ENCODE measurements at regions not wholly inside any gene's neighbourhood (a gene's known extent, or its start where the extent isn't known, plus 50 kb on each side); places are given as distances from the start of the nearest gene placed in this dataset.

DNA sequence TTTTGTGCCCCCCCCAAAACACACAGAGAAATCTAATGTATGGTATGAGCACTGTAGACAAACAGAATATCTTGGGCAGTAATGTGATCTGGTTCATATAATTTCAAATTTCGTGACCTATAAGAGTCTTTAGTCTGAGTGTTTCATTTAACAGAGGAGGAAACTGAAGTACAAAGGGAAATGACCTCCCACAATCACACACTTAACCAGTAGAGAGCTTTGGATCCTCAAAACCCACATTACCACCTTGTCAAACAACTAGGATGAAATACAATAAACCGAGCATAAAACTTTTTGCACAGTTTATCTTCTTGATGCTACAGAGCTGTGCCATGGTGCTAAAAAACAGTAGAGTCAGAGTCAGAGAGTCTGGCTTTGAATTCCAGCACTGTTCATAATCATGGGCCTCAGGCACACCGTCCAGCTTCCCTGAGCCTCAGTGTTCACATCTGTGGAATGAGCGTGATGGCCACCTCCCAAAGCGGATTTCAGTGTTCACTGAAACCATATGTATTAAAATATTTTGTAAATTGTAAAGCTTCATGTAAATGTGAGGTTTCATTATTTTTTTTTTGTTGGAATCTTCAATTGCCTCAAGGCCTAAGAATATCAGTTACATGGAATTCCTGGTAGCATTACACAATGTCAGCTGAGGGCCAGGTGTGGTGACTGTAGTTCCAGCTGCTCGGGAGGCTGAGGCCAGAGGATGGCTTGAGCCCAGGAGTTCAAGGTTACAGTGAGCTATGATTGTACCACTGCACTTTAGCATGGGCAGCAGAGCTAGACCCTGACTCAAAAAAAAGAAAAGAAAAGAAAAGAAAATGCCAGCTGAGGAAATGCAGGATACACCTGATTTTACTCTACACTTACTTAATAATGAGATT, 126.4 kb upstream of the FRY start:
- TF ChIP-seq NRF1 (IDR thresholded peaks at IDR 0.05; ENCODE audit: low read depth, low read length) = no peak
- TF ChIP-seq EZH2phosphoT487 (IDR thresholded peaks at IDR 0.05; ENCODE audit: borderline replicate concordance, low read depth) = no peak
- TF ChIP-seq, protein P1, sequence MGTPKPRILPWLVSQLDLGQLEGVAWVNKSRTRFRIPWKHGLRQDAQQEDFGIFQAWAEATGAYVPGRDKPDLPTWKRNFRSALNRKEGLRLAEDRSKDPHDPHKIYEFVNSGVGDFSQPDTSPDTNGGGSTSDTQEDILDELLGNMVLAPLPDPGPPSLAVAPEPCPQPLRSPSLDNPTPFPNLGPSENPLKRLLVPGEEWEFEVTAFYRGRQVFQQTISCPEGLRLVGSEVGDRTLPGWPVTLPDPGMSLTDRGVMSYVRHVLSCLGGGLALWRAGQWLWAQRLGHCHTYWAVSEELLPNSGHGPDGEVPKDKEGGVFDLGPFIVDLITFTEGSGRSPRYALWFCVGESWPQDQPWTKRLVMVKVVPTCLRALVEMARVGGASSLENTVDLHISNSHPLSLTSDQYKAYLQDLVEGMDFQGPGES (IDR thresholded peaks at IDR 0.05; ENCODE audit: low read depth, low read length) = no peak
- TF ChIP-seq FOXM1 (IDR thresholded peaks at IDR 0.05; ENCODE audit: low read depth) = no peak
- TF ChIP-seq, protein P2, sequence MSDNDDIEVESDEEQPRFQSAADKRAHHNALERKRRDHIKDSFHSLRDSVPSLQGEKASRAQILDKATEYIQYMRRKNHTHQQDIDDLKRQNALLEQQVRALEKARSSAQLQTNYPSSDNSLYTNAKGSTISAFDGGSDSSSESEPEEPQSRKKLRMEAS (IDR thresholded peaks at IDR 0.05; ENCODE audit: low read depth) = no peak
- TF ChIP-seq, protein P3, sequence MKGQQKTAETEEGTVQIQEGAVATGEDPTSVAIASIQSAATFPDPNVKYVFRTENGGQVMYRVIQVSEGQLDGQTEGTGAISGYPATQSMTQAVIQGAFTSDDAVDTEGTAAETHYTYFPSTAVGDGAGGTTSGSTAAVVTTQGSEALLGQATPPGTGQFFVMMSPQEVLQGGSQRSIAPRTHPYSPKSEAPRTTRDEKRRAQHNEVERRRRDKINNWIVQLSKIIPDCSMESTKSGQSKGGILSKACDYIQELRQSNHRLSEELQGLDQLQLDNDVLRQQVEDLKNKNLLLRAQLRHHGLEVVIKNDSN (IDR thresholded peaks at IDR 0.05; ENCODE audit: borderline replicate concordance, low read depth) = no peak
- TF ChIP-seq, protein P4, sequence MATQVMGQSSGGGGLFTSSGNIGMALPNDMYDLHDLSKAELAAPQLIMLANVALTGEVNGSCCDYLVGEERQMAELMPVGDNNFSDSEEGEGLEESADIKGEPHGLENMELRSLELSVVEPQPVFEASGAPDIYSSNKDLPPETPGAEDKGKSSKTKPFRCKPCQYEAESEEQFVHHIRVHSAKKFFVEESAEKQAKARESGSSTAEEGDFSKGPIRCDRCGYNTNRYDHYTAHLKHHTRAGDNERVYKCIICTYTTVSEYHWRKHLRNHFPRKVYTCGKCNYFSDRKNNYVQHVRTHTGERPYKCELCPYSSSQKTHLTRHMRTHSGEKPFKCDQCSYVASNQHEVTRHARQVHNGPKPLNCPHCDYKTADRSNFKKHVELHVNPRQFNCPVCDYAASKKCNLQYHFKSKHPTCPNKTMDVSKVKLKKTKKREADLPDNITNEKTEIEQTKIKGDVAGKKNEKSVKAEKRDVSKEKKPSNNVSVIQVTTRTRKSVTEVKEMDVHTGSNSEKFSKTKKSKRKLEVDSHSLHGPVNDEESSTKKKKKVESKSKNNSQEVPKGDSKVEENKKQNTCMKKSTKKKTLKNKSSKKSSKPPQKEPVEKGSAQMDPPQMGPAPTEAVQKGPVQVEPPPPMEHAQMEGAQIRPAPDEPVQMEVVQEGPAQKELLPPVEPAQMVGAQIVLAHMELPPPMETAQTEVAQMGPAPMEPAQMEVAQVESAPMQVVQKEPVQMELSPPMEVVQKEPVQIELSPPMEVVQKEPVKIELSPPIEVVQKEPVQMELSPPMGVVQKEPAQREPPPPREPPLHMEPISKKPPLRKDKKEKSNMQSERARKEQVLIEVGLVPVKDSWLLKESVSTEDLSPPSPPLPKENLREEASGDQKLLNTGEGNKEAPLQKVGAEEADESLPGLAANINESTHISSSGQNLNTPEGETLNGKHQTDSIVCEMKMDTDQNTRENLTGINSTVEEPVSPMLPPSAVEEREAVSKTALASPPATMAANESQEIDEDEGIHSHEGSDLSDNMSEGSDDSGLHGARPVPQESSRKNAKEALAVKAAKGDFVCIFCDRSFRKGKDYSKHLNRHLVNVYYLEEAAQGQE (IDR thresholded peaks at IDR 0.05; ENCODE audit: low read depth, low read length) = no peak
- TF ChIP-seq, protein P5, sequence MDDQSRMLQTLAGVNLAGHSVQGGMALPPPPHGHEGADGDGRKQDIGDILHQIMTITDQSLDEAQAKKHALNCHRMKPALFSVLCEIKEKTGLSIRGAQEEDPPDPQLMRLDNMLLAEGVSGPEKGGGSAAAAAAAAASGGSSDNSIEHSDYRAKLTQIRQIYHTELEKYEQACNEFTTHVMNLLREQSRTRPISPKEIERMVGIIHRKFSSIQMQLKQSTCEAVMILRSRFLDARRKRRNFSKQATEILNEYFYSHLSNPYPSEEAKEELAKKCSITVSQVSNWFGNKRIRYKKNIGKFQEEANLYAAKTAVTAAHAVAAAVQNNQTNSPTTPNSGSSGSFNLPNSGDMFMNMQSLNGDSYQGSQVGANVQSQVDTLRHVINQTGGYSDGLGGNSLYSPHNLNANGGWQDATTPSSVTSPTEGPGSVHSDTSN (IDR thresholded peaks at IDR 0.05) = no peak
- no peak for TF ChIP-seq JUND (IDR thresholded peaks at IDR 0.05)
- no peak for TF ChIP-seq NFIC (IDR thresholded peaks at IDR 0.05; ENCODE audit: borderline replicate concordance)
- no peak for TF ChIP-seq ELF1 (IDR thresholded peaks at IDR 0.05)
- no peak for TF ChIP-seq TEAD4 (IDR thresholded peaks at IDR 0.05; ENCODE audit: borderline replicate concordance, insufficient read depth)
- TF ChIP-seq EP300 (IDR thresholded peaks at IDR 0.05; ENCODE audit: borderline replicate concordance in 1 of 2, low read depth in 1 of 2, low read length in 1 of 2) = no peak
- no peak for TF ChIP-seq GABPA (IDR thresholded peaks at IDR 0.05; ENCODE audit: low read depth)
- no peak for TF ChIP-seq CHD2 (IDR thresholded peaks at IDR 0.05; ENCODE audit: low read length, partially characterized antibody)
- TF ChIP-seq, protein P6, sequence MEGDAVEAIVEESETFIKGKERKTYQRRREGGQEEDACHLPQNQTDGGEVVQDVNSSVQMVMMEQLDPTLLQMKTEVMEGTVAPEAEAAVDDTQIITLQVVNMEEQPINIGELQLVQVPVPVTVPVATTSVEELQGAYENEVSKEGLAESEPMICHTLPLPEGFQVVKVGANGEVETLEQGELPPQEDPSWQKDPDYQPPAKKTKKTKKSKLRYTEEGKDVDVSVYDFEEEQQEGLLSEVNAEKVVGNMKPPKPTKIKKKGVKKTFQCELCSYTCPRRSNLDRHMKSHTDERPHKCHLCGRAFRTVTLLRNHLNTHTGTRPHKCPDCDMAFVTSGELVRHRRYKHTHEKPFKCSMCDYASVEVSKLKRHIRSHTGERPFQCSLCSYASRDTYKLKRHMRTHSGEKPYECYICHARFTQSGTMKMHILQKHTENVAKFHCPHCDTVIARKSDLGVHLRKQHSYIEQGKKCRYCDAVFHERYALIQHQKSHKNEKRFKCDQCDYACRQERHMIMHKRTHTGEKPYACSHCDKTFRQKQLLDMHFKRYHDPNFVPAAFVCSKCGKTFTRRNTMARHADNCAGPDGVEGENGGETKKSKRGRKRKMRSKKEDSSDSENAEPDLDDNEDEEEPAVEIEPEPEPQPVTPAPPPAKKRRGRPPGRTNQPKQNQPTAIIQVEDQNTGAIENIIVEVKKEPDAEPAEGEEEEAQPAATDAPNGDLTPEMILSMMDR (IDR thresholded peaks at IDR 0.05) = no peak
- Histone ChIP-seq H2AFZ (ENCODE audit: low read depth) (peak overlapping the region; percentile 8; the same call in 1 of the 2 replicates), H3K27ac (ENCODE audit: low read depth in 2 of 2, low read length in 1 of 2) (no peak overlapping the region), H3K36me3 (replicated peaks in 1 of 2; ENCODE audit: control insufficient read depth in 1 of 2, insufficient read depth in 2 of 2, low read length in 1 of 2) (no peaks in the 10 kb centered on the region), H3K4me1 (ENCODE audit: control insufficient read depth in 1 of 2, insufficient read depth in 2 of 2, low read depth in 1 of 2, low read length in 1 of 2) (no peaks in the 10 kb centered on the region; a peak in 2 of 4 replicates), H3K4me3 (ENCODE audit: low read depth in 2 of 2, low read length in 1 of 2) (no peak overlapping the region), H3K9ac (no peak overlapping the region), H3K9me2 (no peaks in the 10 kb centered on the region), H3K9me3 (no peaks in the 10 kb centered on the region), H3K4me2 (no peak overlapping the region), H3K27me3 (ENCODE audit: insufficient read depth) (no peaks in the 10 kb centered on the region), H4K20me1 (ENCODE audit: insufficient read depth) (no peaks in the 10 kb centered on the region), H3K79me2 (ENCODE audit: insufficient read depth) (no peaks in the 10 kb centered on the region), H3F3A (replicated peaks; ENCODE audit: insufficient read depth) (no peaks in the 10 kb centered on the region)
- ChIA-PET CTCF (interaction anchor here (0.8 to 1.7 kb wide), 6 partner anchors 9 to 1638 kb away, joined by 3 to 5 read pairs (median 3); no protein-coding TSS in a partner anchor), POLR2A (no interaction called here)
- DNase-seq = no peak
- WGBS (ENCODE audit: low lambda C conversion rate) = 74% methylated on average over 6 of the region's 6 CpGs
